Activated naive CD8-positive, alpha-beta T cell (primary cell): ENCODE measurements at regions not wholly inside any gene's neighbourhood (a gene's known extent, or its start where the extent isn't known, plus 50 kb on each side); places are given as distances from the start of the nearest gene placed in this dataset.
"Not testable (repeated sequence)": the region's sequence is repeated elsewhere in the genome, so short reads cannot be mapped to it uniquely, and the experiment has no call there.

ENCODE experiments used
- H3K27ac Mint-ChIP-seq: one replicate; pipeline ENCODE4 v1.8.0; 2021; ENCODE audit warnings: mixed read lengths
- H3K27me3 Mint-ChIP-seq: one replicate; pipeline ENCODE4 v1.8.0; 2021; ENCODE audit warnings: mixed read lengths
- H3K36me3 Mint-ChIP-seq: one replicate; pipeline ENCODE4 v1.8.0; 2021; ENCODE audit warnings: mixed read lengths
- H3K4me1 Mint-ChIP-seq: one replicate; pipeline ENCODE4 v1.8.0; 2021; ENCODE audit warnings: low read depth, mixed read lengths
- H3K4me3 Mint-ChIP-seq: one replicate; pipeline ENCODE4 v1.8.0; 2021; ENCODE audit warnings: mild to moderate bottlenecking, mixed read lengths
- H3K9me3 Mint-ChIP-seq: one replicate; pipeline ENCODE4 v1.8.0; 2021; ENCODE audit warnings: low read depth, mixed read lengths

GRCh38 chr5:89855417-89855816 is 554.1 kb downstream of the CETN3 start:
- Mint-ChIP-seq H3K27me3 (no peaks in the 10 kb centered on the region), H3K27ac (no peak overlapping the region), H3K4me3 (no peak overlapping the region), H3K4me1 (no peaks in the 10 kb centered on the region), H3K36me3 (no peaks in the 10 kb centered on the region), H3K9me3 (no peaks in the 10 kb centered on the region)

- H3K4me1 Mint-ChIP-seq: no peaks in the 10 kb centered on the region
Observed at GRCh38 chr5:89851911-89852310, 557.6 kb downstream of the CETN3 start.

GRCh38 chr5:89850513-89850865 is 559.1 kb downstream of the CETN3 start:
- H3K4me1 Mint-ChIP-seq: no peaks in the 10 kb centered on the region
- no peaks in the 10 kb centered on the region for H3K27me3 Mint-ChIP-seq
- H3K9me3 Mint-ChIP-seq: no peaks in the 10 kb centered on the region
- H3K4me3 Mint-ChIP-seq: no peak overlapping the region
- H3K36me3 Mint-ChIP-seq: no peaks in the 10 kb centered on the region
- H3K27ac Mint-ChIP-seq: no peak overlapping the region

More at GRCh38 chr5:89851911-89852310, 557.6 kb downstream of the CETN3 start:
- no peak overlapping the region for H3K4me3 Mint-ChIP-seq
- no peaks in the 10 kb centered on the region for H3K27me3 Mint-ChIP-seq
- H3K9me3 Mint-ChIP-seq: no peaks in the 10 kb centered on the region
- H3K36me3 Mint-ChIP-seq: no peaks in the 10 kb centered on the region
- H3K27ac Mint-ChIP-seq: no peak overlapping the region

- Mint-ChIP-seq H3K9me3 (no peaks in the 10 kb centered on the region), H3K27me3 (no peaks in the 10 kb centered on the region), H3K4me1 (no peaks in the 10 kb centered on the region), H3K36me3 (no peaks in the 10 kb centered on the region), H3K4me3 (no peak overlapping the region), H3K27ac (no peak overlapping the region)
Observed at GRCh38 chr5:89849830-89850512, 559.6 kb downstream of the CETN3 start.

- Mint-ChIP-seq H3K4me3 (no peak overlapping the region), H3K27ac (no peak overlapping the region), H3K27me3 (no peaks in the 10 kb centered on the region), H3K9me3 (no peaks in the 10 kb centered on the region), H3K4me1 (no peaks in the 10 kb centered on the region), H3K36me3 (no peaks in the 10 kb centered on the region)
Observed at GRCh38 chr5:89847743-89848142, 561.8 kb downstream of the CETN3 start.

GRCh38 chr5:89844548-89844947 is 565.0 kb downstream of the CETN3 start:
- Mint-ChIP-seq H3K27me3 (no peaks in the 10 kb centered on the region), H3K36me3 (no peaks in the 10 kb centered on the region), H3K27ac (no peak overlapping the region), H3K4me3 (no peak overlapping the region), H3K9me3 (no peaks in the 10 kb centered on the region), H3K4me1 (no peaks in the 10 kb centered on the region)

- Mint-ChIP-seq H3K4me1 (no peaks in the 10 kb centered on the region), H3K4me3 (no peak overlapping the region), H3K9me3 (no peaks in the 10 kb centered on the region), H3K27me3 (no peaks in the 10 kb centered on the region), H3K27ac (no peak overlapping the region), H3K36me3 (no peaks in the 10 kb centered on the region)
Observed at GRCh38 chr5:89842531-89842930, 567.0 kb downstream of the CETN3 start.

GRCh38 chr5:89840906-89841305 is 568.6 kb downstream of the CETN3 start:
- no peaks in the 10 kb centered on the region for H3K4me1 Mint-ChIP-seq
- no peak overlapping the region for H3K4me3 Mint-ChIP-seq
- peaks cover 9% of the 10 kb centered on the region for H3K9me3 Mint-ChIP-seq

GRCh38 chr5:89830691-89831090 is 578.9 kb downstream of the CETN3 start:
- Mint-ChIP-seq H3K4me3 (no peak overlapping the region), H3K36me3 (no peaks in the 10 kb centered on the region), H3K27ac (no peak overlapping the region), H3K27me3 (no peaks in the 10 kb centered on the region), H3K9me3 (no peaks in the 10 kb centered on the region), H3K4me1 (no peaks in the 10 kb centered on the region)

More at GRCh38 chr5:89840906-89841305, 568.6 kb downstream of the CETN3 start:
- no peak overlapping the region for H3K27ac Mint-ChIP-seq
- H3K36me3 Mint-ChIP-seq: no peaks in the 10 kb centered on the region
- H3K27me3 Mint-ChIP-seq: no peaks in the 10 kb centered on the region

GRCh38 chr5:89827960-89828359 is 581.6 kb downstream of the CETN3 start:
- H3K9me3 Mint-ChIP-seq: no peaks in the 10 kb centered on the region
- no peak overlapping the region for H3K27ac Mint-ChIP-seq
- H3K36me3 Mint-ChIP-seq: no peaks in the 10 kb centered on the region

GRCh38 chr5:89827359-89827758 is 582.2 kb downstream of the CETN3 start:
- H3K4me1 Mint-ChIP-seq: no peaks in the 10 kb centered on the region
- H3K4me3 Mint-ChIP-seq: no peak overlapping the region
- H3K9me3 Mint-ChIP-seq: no peaks in the 10 kb centered on the region
- H3K27ac Mint-ChIP-seq: no peak overlapping the region
- H3K27me3 Mint-ChIP-seq: no peaks in the 10 kb centered on the region
- H3K36me3 Mint-ChIP-seq: no peaks in the 10 kb centered on the region

More at GRCh38 chr5:89827960-89828359, 581.6 kb downstream of the CETN3 start:
- H3K27me3 Mint-ChIP-seq: no peaks in the 10 kb centered on the region
- H3K4me3 Mint-ChIP-seq: no peak overlapping the region
- no peaks in the 10 kb centered on the region for H3K4me1 Mint-ChIP-seq

- no peaks in the 10 kb centered on the region for H3K27me3 Mint-ChIP-seq
- no peak overlapping the region for H3K4me3 Mint-ChIP-seq
- H3K36me3 Mint-ChIP-seq: no peaks in the 10 kb centered on the region
- H3K27ac Mint-ChIP-seq: no peak overlapping the region
- no peaks in the 10 kb centered on the region for H3K9me3 Mint-ChIP-seq
- no peaks in the 10 kb centered on the region for H3K4me1 Mint-ChIP-seq
Observed at GRCh38 chr5:89826938-89827337, 582.6 kb downstream of the CETN3 start.

- Mint-ChIP-seq H3K27ac (no peak overlapping the region), H3K9me3 (no peaks in the 10 kb centered on the region), H3K36me3 (no peaks in the 10 kb centered on the region), H3K4me1 (no peaks in the 10 kb centered on the region), H3K27me3 (no peaks in the 10 kb centered on the region), H3K4me3 (no peak overlapping the region)
Observed at GRCh38 chr5:89823046-89823445, 586.5 kb downstream of the CETN3 start.

GRCh38 chr5:89817841-89818240 is 591.7 kb downstream of the CETN3 start:
- Mint-ChIP-seq H3K4me1 (no peaks in the 10 kb centered on the region), H3K27ac (no peak overlapping the region), H3K4me3 (no peak overlapping the region), H3K9me3 (peaks cover 5% of the 10 kb centered on the region), H3K27me3 (no peaks in the 10 kb centered on the region), H3K36me3 (no peaks in the 10 kb centered on the region)

GRCh38 chr5:89816038-89816437 is 593.5 kb downstream of the CETN3 start:
- no peaks in the 10 kb centered on the region for H3K36me3 Mint-ChIP-seq

GRCh38 chr5:89800735-89801134 is 608.8 kb downstream of the CETN3 start:
- not testable (repeated sequence) for H3K27ac Mint-ChIP-seq, H3K4me3 Mint-ChIP-seq, H3K9me3 Mint-ChIP-seq, H3K4me1 Mint-ChIP-seq, H3K27me3 Mint-ChIP-seq, H3K36me3 Mint-ChIP-seq

More at GRCh38 chr5:89816038-89816437, 593.5 kb downstream of the CETN3 start:
- Mint-ChIP-seq H3K27ac (no peak overlapping the region), H3K4me1 (no peaks in the 10 kb centered on the region), H3K27me3 (no peaks in the 10 kb centered on the region), H3K4me3 (no peak overlapping the region), H3K9me3 (peaks cover 5% of the 10 kb centered on the region)
